ENCODE measurements at regions not wholly inside any gene's neighbourhood (a gene's known extent, or its start where the extent isn't known, plus 50 kb on each side); places are given as distances from the start of the nearest gene placed in this dataset.

DNA sequence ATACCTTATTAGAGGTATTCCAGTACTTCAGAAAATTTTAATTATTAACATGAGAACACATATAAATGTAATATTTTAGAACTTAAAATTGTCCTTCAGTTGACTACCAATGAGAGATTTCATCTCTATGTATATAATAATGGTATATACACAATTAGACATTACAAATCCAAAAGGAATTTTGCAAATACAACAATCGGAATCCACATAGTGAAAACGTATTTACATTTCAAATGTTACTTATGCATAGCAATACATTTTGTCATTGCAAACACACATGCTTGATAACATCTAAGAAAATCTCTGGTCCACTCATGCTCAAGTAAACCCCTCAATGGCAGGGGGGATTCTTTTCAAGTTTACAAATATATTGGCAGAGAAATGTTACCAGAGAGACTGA, 2345.2 kb downstream of the PCDH9 start:
- TF ChIP-seq POLR2A (IDR thresholded peaks at IDR 0.05; ENCODE audit: low read depth), result no peak
- TF ChIP-seq, protein P1, sequence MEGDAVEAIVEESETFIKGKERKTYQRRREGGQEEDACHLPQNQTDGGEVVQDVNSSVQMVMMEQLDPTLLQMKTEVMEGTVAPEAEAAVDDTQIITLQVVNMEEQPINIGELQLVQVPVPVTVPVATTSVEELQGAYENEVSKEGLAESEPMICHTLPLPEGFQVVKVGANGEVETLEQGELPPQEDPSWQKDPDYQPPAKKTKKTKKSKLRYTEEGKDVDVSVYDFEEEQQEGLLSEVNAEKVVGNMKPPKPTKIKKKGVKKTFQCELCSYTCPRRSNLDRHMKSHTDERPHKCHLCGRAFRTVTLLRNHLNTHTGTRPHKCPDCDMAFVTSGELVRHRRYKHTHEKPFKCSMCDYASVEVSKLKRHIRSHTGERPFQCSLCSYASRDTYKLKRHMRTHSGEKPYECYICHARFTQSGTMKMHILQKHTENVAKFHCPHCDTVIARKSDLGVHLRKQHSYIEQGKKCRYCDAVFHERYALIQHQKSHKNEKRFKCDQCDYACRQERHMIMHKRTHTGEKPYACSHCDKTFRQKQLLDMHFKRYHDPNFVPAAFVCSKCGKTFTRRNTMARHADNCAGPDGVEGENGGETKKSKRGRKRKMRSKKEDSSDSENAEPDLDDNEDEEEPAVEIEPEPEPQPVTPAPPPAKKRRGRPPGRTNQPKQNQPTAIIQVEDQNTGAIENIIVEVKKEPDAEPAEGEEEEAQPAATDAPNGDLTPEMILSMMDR (IDR thresholded peaks at IDR 0.05), result no peak
- TF ChIP-seq POLR2AphosphoS5 (IDR thresholded peaks at IDR 0.05), result no peak
- no peak for TF ChIP-seq EP300 (IDR thresholded peaks at IDR 0.05)
- H3K4me3 ChIP-seq, result no peak overlapping the region
- 81% methylated on average over 2 of the region's 2 CpGs for WGBS
- no peaks in the 10 kb centered on the region for H3K27me3 ChIP-seq
- intact Hi-C loops (cut with DNase I), result no loop called here
- no peak for DNase-seq (ENCODE audit: extremely low spot score)
- no peak overlapping the region for H3K27ac ChIP-seq (replicated peaks in 1 of 4)
- H3K4me1 ChIP-seq, result no peaks in the 10 kb centered on the region
- no peaks in the 10 kb centered on the region for H3K36me3 ChIP-seq
- H3K9me3 ChIP-seq, result no peaks in the 10 kb centered on the region

- no peaks in the 10 kb centered on the region for H3K27me3 ChIP-seq
- TF ChIP-seq, protein P1 (IDR thresholded peaks at IDR 0.05), result no peak
- TF ChIP-seq POLR2A (IDR thresholded peaks at IDR 0.05; ENCODE audit: low read depth) (no peak), EP300 (IDR thresholded peaks at IDR 0.05) (no peak)
- 65% methylated on average over 3 of the region's 3 CpGs for WGBS
- DNase-seq (ENCODE audit: extremely low spot score), result no peak
- intact Hi-C loops (cut with DNase I), result no loop called here
- H3K9me3 ChIP-seq, result peaks cover 0 to 3% (median 0%) of the 10 kb centered on the region in 4 donors
- no peak overlapping the region for H3K4me3 ChIP-seq
- no peaks in the 10 kb centered on the region for H3K36me3 ChIP-seq
- H3K4me1 ChIP-seq, result no peaks in the 10 kb centered on the region
- no peak overlapping the region for H3K27ac ChIP-seq (replicated peaks in 1 of 4)
Measured at GRCh38 chr13:64877176-64877575, 2353.0 kb downstream of the PCDH9 start.

DNA sequence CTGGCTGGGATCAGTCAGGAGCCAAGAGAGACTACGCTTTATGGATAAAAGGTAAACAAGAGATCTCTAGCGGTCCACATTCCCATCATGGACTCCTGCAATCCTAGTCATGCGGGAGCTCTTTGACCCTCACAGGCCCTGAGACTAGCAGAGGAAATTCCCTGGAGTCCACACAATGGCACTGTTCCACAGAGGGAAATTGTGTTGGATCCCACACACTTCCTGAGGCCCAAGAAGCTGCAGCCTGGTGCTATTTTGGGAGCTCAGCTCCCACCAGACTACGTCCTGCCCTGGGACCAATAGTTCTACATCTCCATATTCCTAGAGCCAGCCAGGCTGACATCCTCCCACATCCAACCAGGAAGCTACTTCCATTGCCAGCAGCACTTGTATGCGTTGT, 2358.4 kb downstream of the PCDH9 start:
- Histone ChIP-seq H3K9me3 (peaks cover 0 to 16% (median 0%) of the 10 kb centered on the region in 4 donors), H3K27ac (replicated peaks in 1 of 4) (no peak overlapping the region), H3K4me1 (no peaks in the 10 kb centered on the region), H3K27me3 (no peaks in the 10 kb centered on the region), H3K4me3 (no peak overlapping the region), H3K36me3 (no peaks in the 10 kb centered on the region)
- WGBS, result 77% methylated on average over 4 of the region's 5 CpGs
- intact Hi-C loops (cut with DNase I), result no loop called here
- TF ChIP-seq POLR2A (IDR thresholded peaks at IDR 0.05; ENCODE audit: low read depth) (no peak), EP300 (IDR thresholded peaks at IDR 0.05) (no peak), POLR2AphosphoS5 (IDR thresholded peaks at IDR 0.05) (no peak)
- TF ChIP-seq, protein P1 (IDR thresholded peaks at IDR 0.05), result no peak
- DNase-seq (ENCODE audit: extremely low spot score), result no peak

DNA sequence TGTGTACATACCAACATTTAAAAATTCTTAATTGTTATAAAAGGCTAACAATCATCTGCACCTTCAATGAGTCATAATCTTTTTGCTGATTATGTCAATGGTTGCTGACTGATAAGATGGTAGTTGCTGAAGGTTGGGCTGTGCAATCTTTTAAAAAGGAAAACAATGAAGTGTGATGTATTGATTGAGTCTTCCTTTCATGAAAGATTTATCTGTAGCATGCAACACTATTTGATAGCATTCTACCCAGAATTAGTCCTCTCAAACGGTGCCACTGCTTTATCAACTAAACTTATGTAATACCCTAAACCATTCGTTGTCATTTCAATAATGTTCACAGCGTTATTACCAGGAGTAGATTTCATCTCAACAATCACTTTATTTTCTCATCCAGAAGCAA, 2360.6 kb downstream of the PCDH9 start:
- no peak overlapping the region for H3K4me3 ChIP-seq
- H3K4me1 ChIP-seq, result no peaks in the 10 kb centered on the region
- H3K27ac ChIP-seq (replicated peaks in 1 of 4), result no peak overlapping the region
- TF ChIP-seq EP300 (IDR thresholded peaks at IDR 0.05), result no peak
- TF ChIP-seq POLR2AphosphoS5 (IDR thresholded peaks at IDR 0.05), result no peak
- no peaks in the 10 kb centered on the region for H3K36me3 ChIP-seq
- intact Hi-C loops (cut with DNase I), result no loop called here
- no peak for DNase-seq (ENCODE audit: extremely low spot score)
- 86% methylated on average over 3 of the region's 3 CpGs for WGBS
- no peaks in the 10 kb centered on the region for H3K27me3 ChIP-seq
- H3K9me3 ChIP-seq, result peaks cover 0 to 16% (median 0%) of the 10 kb centered on the region in 4 donors

- intact Hi-C loops (cut with DNase I), result no loop called here
- no peak for TF ChIP-seq EP300 (IDR thresholded peaks at IDR 0.05)
- TF ChIP-seq POLR2AphosphoS5 (IDR thresholded peaks at IDR 0.05), result no peak
- TF ChIP-seq, protein P1 (IDR thresholded peaks at IDR 0.05), result no peak
- no peak for TF ChIP-seq POLR2A (IDR thresholded peaks at IDR 0.05; ENCODE audit: low read depth)
- no peak overlapping the region for H3K4me3 ChIP-seq
- H3K27me3 ChIP-seq, result no peaks in the 10 kb centered on the region
- H3K4me1 ChIP-seq, result no peaks in the 10 kb centered on the region
- no peaks in the 10 kb centered on the region for H3K36me3 ChIP-seq
- DNase-seq (ENCODE audit: extremely low spot score), result no peak
- peaks cover 0 to 19% (median 0%) of the 10 kb centered on the region in 4 donors for H3K9me3 ChIP-seq
- no peak overlapping the region for H3K27ac ChIP-seq (replicated peaks in 1 of 4)
- WGBS, result 69% methylated on average over 2 of the region's 2 CpGs
Measured at GRCh38 chr13:64867856-64868255, 2362.3 kb downstream of the PCDH9 start.

All from esophagus muscularis mucosa (tissue), 4 donors.